Fibroblast of lung (primary cell): ENCODE measurements at regions not wholly inside any gene's neighbourhood (a gene's known extent, or its start where the extent isn't known, plus 50 kb on each side); places are given as distances from the start of the nearest gene placed in this dataset.

Experiments used
- EZH2 ChIP-seq: IDR thresholded peaks from 2 replicates; pipeline ENCODE4 v1.5.1; 2012; ENCODE audit warnings: low read length, control low read depth, mild to moderate bottlenecking; ENCODE audit errors: missing control alignments
- TF ChIP-seq, protein P1 (sequence below), 2 donors: IDR thresholded peaks in 1 of 2; conservative IDR thresholded peaks in 1 of 2; 1 replicate in 1 of 2; 2 replicates in 1 of 2; pipeline ENCODE4 v1.5.1; 2011 to 2012; ENCODE audit warnings: low read length in 2 of 2, control low read depth in 1 of 2, inconsistent platforms in 1 of 2, low read depth in 1 of 2, mild to moderate bottlenecking in 1 of 2

DNA sequence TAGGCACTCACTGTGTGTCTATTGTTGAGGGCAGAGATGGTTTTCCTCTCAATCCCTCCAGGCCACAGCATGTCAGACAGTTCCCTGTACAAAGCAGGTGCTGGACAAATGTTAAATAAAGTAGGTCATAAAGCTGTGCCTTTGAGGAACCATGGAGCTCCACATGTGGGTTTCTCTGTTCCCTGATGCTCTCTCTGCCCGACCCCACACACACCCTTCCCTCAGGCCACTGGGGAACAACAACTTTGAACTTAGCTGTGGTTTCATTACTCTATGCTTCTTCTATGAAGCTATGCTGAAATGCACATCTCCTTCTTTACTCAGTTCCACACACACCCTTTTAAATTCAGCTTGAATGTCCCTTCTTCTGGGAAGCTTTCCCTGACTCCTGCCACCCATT, 415.3 kb downstream of the HRH4 start:
- TF ChIP-seq, protein P1, sequence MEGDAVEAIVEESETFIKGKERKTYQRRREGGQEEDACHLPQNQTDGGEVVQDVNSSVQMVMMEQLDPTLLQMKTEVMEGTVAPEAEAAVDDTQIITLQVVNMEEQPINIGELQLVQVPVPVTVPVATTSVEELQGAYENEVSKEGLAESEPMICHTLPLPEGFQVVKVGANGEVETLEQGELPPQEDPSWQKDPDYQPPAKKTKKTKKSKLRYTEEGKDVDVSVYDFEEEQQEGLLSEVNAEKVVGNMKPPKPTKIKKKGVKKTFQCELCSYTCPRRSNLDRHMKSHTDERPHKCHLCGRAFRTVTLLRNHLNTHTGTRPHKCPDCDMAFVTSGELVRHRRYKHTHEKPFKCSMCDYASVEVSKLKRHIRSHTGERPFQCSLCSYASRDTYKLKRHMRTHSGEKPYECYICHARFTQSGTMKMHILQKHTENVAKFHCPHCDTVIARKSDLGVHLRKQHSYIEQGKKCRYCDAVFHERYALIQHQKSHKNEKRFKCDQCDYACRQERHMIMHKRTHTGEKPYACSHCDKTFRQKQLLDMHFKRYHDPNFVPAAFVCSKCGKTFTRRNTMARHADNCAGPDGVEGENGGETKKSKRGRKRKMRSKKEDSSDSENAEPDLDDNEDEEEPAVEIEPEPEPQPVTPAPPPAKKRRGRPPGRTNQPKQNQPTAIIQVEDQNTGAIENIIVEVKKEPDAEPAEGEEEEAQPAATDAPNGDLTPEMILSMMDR (conservative IDR thresholded peaks at IDR 0.05 in 1 of 2, IDR thresholded peaks at IDR 0.05 in 1 of 2; ENCODE audit: low read depth in 1 of 2, low read length in 2 of 2) = no peak
- no peak for TF ChIP-seq EZH2
